KMS-11 (cell line): ENCODE measurements at regions not wholly inside any gene's neighbourhood (a gene's known extent, or its start where the extent isn't known, plus 50 kb on each side); places are given as distances from the start of the nearest gene placed in this dataset.

Experiments
- H2AFZ ChIP-seq: fragments of 200-600 bp; sonication (generic); 2 replicates; pipeline ENCODE4 v1.6.1; 2016; ENCODE audit warnings: antibody characterized with exemption, mixed run types, low read depth
- H3K27ac ChIP-seq: fragments of 200-600 bp; sonication (generic); 2 replicates; pipeline ENCODE4 v1.6.1; 2016; ENCODE audit warnings: mild to moderate bottlenecking, mixed run types
- H3K27me3 ChIP-seq: fragments of 200-600 bp; sonication (generic); 2 replicates; pipeline ENCODE4 v1.6.1; 2017; ENCODE audit warnings: mild to moderate bottlenecking, low read depth, mixed run types, moderate library complexity; ENCODE audit not compliant: insufficient read depth
- H3K36me3 ChIP-seq: fragments of 200-600 bp; sonication (generic); 2 replicates; pipeline ENCODE4 v1.6.1; 2017; ENCODE audit warnings: mild to moderate bottlenecking, mixed run types; ENCODE audit not compliant: insufficient read depth
- H3K4me1 ChIP-seq: fragments of 200-600 bp; sonication (generic); 2 replicates; pipeline ENCODE4 v1.6.1; 2016; ENCODE audit warnings: mild to moderate bottlenecking, low read depth, mixed run types; ENCODE audit not compliant: poor library complexity, severe bottlenecking
- H3K4me2 ChIP-seq: fragments of 200-600 bp; sonication (generic); 2 replicates; pipeline ENCODE4 v1.7.0; 2016; ENCODE audit warnings: mild to moderate bottlenecking, mixed run types
- H3K4me3 ChIP-seq: fragments of 200-600 bp; sonication (generic); IDR thresholded peaks from 2 replicates; pipeline ENCODE4 v1.6.1; 2017; ENCODE audit warnings: low read depth, low read length, mixed read lengths; ENCODE audit not compliant: insufficient read depth
- H3K79me2 ChIP-seq: fragments of 200-600 bp; sonication (generic); 2 replicates; pipeline ENCODE4 v1.6.1; 2016; ENCODE audit warnings: low read depth, mixed run types; ENCODE audit not compliant: insufficient read depth
- H3K9ac ChIP-seq: fragments of 200-600 bp; sonication (generic); 2 replicates; pipeline ENCODE4 v1.6.1; 2016; ENCODE audit warnings: mild to moderate bottlenecking, mixed run types
- H4K20me1 ChIP-seq: fragments of 200-600 bp; sonication (generic); 2 replicates; pipeline ENCODE4 v1.6.1; 2016; ENCODE audit warnings: mild to moderate bottlenecking, mixed run types; ENCODE audit not compliant: insufficient read depth
- TF ChIP-seq, protein P1 (sequence below): fragments of 200-600 bp; sonication (generic); conservative IDR thresholded peaks from 2 replicates; pipeline ENCODE4 v1.6.1; 2017; ENCODE audit warnings: low read depth, mild to moderate bottlenecking, antibody characterized with exemption, low read length, moderate library complexity, mixed read lengths

DNA sequence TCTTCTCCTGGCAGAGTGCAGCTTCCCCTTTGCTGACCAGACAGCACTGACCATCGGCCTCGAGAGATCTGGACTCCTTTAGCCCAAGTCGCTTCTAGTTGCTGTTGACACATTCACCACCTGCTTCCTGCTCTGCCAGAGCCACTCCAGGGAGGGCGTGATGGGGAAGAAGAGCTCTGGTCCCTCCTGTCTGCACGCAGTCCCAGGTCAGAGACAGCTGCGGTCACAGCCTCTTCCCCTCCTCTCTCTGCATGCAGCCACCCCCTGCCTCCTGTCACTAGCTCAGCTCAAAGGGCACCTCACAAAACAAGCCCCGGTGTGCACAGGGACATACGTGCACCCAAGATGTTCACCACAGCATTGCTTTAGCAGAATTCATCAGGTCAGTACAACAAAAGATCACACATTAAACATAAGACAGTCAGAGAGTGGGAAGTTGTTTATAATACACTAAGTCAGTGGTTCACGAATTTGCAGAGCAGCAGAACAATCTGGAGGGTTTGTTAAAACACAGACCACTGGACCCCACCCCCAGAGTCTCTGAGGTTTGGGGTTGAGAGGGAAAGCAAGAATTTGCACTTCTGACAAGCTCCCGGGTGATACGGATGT, 132.9 kb downstream of the SYF2 start:
- no peaks in the 10 kb centered on the region for H3K27me3 ChIP-seq
- H3K4me1 ChIP-seq = peaks cover 27% of the 10 kb centered on the region
- H3K36me3 ChIP-seq = no peaks in the 10 kb centered on the region
- peak overlapping the region; percentile 34; the same call in 1 of the 2 replicates for H2AFZ ChIP-seq
- H3K27ac ChIP-seq = no peak overlapping the region
- H3K9ac ChIP-seq = no peak overlapping the region
- H3K79me2 ChIP-seq = no peaks in the 10 kb centered on the region
- no peak overlapping the region for H3K4me2 ChIP-seq
- no peaks in the 10 kb centered on the region for H4K20me1 ChIP-seq
- TF ChIP-seq, protein P1, sequence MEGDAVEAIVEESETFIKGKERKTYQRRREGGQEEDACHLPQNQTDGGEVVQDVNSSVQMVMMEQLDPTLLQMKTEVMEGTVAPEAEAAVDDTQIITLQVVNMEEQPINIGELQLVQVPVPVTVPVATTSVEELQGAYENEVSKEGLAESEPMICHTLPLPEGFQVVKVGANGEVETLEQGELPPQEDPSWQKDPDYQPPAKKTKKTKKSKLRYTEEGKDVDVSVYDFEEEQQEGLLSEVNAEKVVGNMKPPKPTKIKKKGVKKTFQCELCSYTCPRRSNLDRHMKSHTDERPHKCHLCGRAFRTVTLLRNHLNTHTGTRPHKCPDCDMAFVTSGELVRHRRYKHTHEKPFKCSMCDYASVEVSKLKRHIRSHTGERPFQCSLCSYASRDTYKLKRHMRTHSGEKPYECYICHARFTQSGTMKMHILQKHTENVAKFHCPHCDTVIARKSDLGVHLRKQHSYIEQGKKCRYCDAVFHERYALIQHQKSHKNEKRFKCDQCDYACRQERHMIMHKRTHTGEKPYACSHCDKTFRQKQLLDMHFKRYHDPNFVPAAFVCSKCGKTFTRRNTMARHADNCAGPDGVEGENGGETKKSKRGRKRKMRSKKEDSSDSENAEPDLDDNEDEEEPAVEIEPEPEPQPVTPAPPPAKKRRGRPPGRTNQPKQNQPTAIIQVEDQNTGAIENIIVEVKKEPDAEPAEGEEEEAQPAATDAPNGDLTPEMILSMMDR = no peak
- H3K4me3 ChIP-seq = no peak overlapping the region

DNA sequence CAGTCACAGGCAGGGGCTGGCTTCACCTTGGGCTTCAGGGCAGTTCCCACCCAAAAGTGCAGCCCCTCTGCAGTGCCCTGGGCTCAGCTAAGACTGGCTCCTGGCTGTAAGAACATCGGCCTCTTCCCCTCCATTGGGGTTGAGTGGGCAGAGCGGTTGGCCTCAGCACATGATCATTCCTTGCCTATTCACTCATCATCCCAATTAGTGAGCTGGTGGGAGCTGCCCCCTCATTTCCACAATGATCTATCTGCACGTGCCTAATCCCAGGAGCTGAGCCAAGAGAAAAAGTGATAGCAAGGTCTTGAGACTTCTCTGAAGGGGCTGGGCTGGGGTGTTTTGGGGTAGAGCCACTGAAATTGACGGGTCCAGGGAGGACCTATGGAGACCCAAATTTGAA, 133.6 kb downstream of the SYF2 start:
- Histone ChIP-seq H2AFZ (no peak overlapping the region), H3K27me3 (no peaks in the 10 kb centered on the region), H3K36me3 (no peaks in the 10 kb centered on the region), H4K20me1 (no peaks in the 10 kb centered on the region), H3K79me2 (no peaks in the 10 kb centered on the region), H3K4me3 (no peak overlapping the region), H3K9ac (no peak overlapping the region), H3K4me2 (no peak overlapping the region), H3K4me1 (peaks cover 27% of the 10 kb centered on the region), H3K27ac (no peak overlapping the region)
- TF ChIP-seq, protein P1 = no peak

DNA sequence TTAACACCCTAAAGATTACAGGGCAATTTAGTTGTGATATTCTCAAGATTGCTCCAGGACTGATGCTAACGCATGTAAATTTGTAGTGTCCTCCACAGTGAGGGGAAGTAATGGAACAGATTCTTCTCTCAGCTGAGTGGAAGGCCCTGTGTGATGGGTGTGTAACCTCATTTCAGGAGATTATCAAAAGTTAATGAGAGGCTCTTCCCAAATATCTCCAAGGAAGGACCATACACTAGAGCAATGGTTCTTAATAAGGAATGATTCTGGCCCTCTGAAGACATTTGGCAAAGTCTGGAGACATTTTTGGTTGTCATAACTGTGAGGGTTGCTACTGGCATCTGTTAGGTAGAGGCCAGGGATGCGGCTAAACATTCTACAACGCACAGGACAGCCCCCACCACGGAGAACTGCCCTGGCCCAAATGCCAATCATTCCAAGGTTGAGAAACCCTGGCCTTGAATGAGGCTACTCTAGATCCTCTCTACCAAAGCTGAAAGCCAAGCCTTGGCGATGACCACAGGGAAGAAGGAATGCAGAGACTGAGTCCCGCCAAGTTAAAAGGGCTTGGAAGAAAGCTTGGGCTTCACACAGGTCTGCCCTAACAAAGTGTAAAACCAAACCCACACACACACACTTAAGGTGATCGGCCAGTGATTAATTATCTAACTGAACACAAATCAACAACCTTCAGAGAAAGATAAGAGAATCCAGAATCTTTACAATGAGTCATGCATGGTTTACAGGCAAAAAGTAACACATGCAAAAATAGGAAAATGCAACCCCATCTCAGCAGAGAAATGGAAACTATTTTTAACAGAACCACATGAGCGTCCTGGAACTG, 135.8 kb downstream of the SYF2 start:
- H3K27ac ChIP-seq = no peak overlapping the region
- no peaks in the 10 kb centered on the region for H3K79me2 ChIP-seq
- H3K27me3 ChIP-seq = no peaks in the 10 kb centered on the region
- no peaks in the 10 kb centered on the region for H3K36me3 ChIP-seq
- no peaks in the 10 kb centered on the region for H4K20me1 ChIP-seq
- H3K4me2 ChIP-seq = no peak overlapping the region
- H2AFZ ChIP-seq = no peak overlapping the region
- H3K4me1 ChIP-seq = peaks cover 24% of the 10 kb centered on the region
- TF ChIP-seq, protein P1 = no peak
- H3K4me3 ChIP-seq = no peak overlapping the region
- no peak overlapping the region for H3K9ac ChIP-seq

DNA sequence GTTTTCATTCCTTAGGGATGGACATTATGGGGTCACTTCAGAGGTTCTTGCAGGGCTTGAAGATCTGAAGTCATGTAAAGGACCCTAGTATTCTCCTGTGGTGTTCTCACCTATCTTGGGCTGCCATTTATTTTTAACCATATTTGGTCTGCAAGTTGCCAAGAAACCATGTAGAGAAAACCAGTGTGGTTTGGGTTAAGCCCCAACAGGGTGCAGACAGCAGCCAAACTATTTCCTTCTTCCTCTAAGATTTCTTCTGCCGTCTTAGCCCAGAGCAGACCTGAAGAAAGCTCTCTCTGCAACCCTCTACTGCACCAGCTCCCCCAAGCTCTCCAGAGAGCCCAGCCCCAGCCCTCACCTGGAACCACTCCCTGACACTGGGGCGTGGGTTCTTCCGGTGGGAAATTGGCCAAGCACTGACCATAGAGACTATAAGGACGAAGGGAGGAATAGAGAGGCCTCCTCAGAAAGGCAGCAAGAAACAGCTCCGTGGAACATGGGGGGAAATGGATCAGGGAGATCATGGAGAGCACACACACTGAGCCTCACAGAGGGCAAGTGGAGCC, 136.6 kb downstream of the SYF2 start:
- Histone ChIP-seq H2AFZ (no peak overlapping the region; the same call in 1 of the 2 replicates), H3K4me2 (no peak overlapping the region), H3K4me3 (no peak overlapping the region), H3K4me1 (peaks cover 16% of the 10 kb centered on the region), H3K36me3 (no peaks in the 10 kb centered on the region), H4K20me1 (no peaks in the 10 kb centered on the region), H3K27ac (no peak overlapping the region), H3K27me3 (no peaks in the 10 kb centered on the region), H3K79me2 (no peaks in the 10 kb centered on the region), H3K9ac (no peak overlapping the region)
- TF ChIP-seq, protein P1 = no peak
